22Rv1 (cell line): ENCODE measurements at regions not wholly inside any gene's neighbourhood (a gene's known extent, or its start where the extent isn't known, plus 50 kb on each side); places are given as distances from the start of the nearest gene placed in this dataset.

Experiments
- H3K27ac ChIP-seq: fragments of 450-650 bp; 2 replicates; pipeline ENCODE4 v1.5.1; 2017
- CTCF ChIP-seq: fragments of 450-650 bp; IDR thresholded peaks from 2 replicates; pipeline ENCODE4 v1.5.1; 2017; ENCODE audit warnings: mild to moderate bottlenecking
- ZFX ChIP-seq: fragments of 450-650 bp; IDR thresholded peaks from 2 replicates; pipeline ENCODE4 v1.6.1; 2017; ENCODE audit warnings: antibody characterized with exemption, borderline replicate concordance

DNA sequence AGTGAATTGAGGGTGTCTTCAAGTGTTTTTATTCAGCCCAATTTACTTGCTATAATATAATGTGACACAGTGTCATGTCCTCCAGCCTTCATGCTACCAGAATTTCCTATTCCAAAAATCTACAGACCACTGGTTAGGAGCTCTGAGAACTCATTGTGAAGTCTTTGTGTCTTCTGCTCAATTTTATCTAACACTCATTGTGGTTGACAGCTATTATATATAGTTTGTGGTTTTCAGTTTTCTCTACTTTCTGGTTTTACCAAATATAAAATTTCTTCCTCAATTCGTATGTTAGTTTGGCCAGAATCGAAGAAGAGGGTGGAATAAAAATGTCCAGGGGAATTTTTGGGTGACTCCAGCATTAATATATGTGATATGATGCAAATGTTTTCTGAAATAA is 509.3 kb upstream of the NUDT12 start:
- TF ChIP-seq CTCF (no peak), ZFX (no peak)
- no peak overlapping the region for H3K27ac ChIP-seq

GRCh38 chr5:104062621-104063377 is 500.2 kb upstream of the NUDT12 start:
- TF ChIP-seq CTCF: no peak
- no peak for TF ChIP-seq ZFX
- H3K27ac ChIP-seq: no peak overlapping the region

DNA sequence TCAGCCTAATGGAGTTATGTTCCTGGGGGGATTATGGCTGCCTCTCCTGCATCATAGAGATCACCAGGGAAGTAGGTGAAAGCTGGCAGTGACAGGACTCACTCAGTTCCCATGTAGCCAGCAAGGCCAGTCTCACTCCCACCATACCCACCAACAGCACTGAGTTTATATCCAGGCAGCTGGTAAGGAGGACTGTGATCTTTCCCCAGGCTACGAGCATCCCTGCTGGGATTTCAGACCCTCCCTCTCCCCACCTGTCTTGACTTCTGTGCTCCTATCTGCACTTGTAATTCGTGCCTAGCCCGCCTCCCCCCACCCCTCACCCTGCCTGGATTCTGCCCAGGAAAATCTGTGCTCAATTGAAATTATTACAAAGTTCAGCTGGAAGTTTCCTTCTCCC is 499.1 kb upstream of the NUDT12 start:
- no peak overlapping the region for H3K27ac ChIP-seq
- no peak for TF ChIP-seq CTCF
- TF ChIP-seq ZFX: no peak

- TF ChIP-seq CTCF (no peak), ZFX (no peak)
Measured at GRCh38 chr5:104053353-104053649, 490.7 kb upstream of the NUDT12 start.

DNA sequence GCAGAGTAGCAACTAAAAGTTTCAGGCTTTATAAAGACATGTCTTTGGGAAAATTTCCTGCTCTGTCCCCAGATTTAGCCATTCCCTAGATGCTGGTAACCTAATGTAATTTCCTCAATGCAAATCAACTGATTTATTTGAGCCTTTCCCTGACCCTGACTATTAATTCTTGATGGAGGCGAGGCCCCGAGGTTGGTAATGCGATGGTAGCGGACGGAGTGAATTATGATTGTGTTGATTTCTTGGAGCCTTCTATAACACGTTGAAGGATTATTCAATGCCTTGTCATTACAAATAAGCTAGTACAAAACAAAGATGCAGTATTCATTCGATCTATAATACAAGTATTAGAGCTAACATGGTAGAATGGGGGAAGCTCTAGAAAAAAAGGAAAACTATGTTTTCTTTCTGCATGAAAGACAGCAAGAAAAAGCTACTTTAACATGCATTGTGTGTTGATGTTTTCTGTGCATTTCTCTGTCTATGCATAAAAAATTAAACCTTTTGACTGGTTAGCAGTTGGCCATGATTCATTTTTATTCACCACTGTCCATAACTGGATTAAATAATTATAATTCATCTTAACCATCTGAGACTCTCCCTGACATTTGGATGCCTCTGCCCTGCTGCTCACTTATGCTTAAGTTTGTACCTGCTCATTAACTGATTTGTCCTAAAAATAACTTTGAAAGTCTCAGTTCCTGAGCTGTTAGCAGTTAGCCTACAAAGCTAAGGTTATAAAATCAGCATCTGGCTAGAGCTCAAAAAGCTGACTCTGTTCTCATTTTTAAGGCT is 490.2 kb upstream of the NUDT12 start:
- no peak overlapping the region for H3K27ac ChIP-seq
- no peak for TF ChIP-seq ZFX
- TF ChIP-seq CTCF: no peak

More at GRCh38 chr5:104053353-104053649, 490.7 kb upstream of the NUDT12 start:
- no peak overlapping the region for H3K27ac ChIP-seq

DNA sequence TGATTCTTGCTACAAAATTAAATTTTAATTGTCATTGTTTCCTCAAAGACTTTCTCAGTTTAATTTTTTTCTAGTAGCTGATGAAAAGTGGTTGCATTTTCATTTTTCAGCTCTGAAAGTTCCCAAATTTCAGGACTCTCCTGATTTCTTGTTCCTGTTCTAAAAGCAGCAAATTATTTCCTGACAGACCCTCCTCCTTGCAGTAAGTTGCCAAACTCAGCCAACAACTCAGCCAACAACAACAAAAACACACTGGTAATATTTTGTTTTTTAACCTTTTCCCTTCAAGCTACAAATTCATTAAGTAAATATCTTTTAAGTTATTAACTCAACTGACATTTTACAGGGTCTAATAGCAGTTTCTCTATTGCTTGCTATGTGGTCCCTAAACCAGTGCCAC is 487.8 kb upstream of the NUDT12 start:
- no peak overlapping the region for H3K27ac ChIP-seq
- TF ChIP-seq ZFX: no peak
- TF ChIP-seq CTCF: no peak

- H3K27ac ChIP-seq: no peak overlapping the region
- TF ChIP-seq CTCF (no peak), ZFX (no peak)
Measured at GRCh38 chr5:104049752-104050151, 487.2 kb upstream of the NUDT12 start.
